HG03039 (cell line): ENCODE measurements at regions not wholly inside any gene's neighbourhood (a gene's known extent, or its start where the extent isn't known, plus 50 kb on each side); places are given as distances from the start of the nearest gene placed in this dataset.

Experiments
- ATAC-seq: cut with Tn5 transposase; IDR thresholded peaks from one replicate; pipeline ENCODE4 v1.9.1; 2021; ENCODE audit warnings: mild to moderate bottlenecking, moderate library complexity; ENCODE audit not compliant: unreplicated experiment

DNA sequence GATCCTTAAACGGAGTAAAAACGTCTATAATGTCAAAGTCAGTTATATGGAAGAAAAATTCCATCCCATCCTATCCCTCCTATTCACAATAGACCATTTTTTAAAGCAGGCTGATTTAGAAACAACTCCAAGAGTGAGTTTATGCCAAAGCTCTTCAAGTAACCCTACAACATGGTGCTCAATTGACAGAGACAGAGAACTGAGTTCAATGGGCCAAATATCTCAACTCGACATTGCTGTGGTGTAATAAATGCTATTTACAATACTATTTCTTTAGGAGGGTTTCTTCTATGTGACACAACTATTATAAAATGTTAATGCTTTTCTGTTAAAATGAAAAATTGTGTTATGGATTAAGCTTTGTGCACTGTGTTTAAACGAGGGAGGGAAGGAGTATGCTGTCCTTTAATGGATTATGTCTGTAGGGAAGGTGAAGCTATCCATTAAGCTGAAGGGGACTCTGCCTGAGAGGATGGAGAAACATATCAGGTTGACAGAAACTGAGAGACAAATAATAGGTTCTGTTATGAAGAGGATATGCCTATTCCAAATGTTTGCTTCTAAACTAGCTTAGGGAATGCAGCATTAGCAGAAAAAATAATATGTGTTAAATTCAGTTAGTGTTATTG is 362.5 kb upstream of the CHRM3 start:
- ATAC-seq = no peak

DNA sequence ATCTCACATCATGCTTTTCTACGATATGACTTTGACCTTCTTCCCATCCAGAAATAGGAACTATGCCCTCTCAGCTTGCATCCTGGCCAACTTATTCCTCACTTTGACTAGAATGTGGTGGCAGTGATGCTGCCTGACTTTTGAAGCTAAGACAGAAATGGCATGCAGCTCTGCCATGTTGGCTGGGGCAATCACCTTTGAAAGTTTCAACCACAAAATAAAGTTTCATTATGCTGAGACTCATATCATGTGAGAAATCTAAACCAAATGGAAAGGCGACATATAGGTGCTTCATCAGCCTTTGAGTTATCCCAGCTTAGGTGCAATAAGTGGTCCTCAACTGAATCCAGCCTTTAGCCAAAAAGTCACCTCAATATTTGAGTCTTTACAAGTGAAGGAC is 370.0 kb upstream of the CHRM3 start:
- no peak for ATAC-seq

DNA sequence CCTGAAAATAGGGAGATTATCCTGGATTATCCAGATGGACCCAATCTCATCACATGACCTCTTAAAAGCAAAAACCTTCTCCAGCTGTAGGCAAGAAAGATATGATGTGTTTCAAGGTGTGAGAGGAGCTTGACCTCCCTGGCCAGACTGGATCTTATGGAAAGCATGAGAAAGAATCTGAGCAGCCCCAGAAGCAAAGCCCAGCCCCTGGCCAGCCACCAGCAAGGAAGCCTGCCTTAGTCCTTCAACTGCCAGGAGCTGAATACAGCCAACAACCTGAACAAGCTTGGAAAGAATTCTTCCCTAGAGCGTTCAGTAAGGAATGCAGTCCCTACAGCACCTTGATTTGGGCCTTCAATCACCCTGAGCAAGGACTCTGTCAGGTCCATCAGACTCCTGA is 375.0 kb upstream of the CHRM3 start:
- ATAC-seq = no peak

DNA sequence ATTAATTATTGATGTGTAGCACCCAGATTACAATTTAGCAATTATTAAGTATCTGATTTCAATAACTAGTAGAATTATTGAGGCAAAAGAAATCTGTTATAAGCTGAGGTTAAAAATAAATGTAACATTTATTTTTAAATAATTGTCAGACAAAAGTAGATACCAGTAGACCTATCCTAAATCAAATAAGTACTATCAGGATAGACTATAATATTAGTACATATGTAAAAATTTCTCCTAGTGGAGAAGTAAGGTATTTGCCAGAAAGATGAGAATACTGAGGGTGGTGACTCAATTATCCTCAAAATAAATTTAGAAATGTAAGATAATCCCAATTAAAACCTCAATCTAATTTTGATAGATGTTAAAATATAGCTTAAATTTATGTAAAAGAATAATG is 377.8 kb upstream of the CHRM3 start:
- ATAC-seq = no peak

DNA sequence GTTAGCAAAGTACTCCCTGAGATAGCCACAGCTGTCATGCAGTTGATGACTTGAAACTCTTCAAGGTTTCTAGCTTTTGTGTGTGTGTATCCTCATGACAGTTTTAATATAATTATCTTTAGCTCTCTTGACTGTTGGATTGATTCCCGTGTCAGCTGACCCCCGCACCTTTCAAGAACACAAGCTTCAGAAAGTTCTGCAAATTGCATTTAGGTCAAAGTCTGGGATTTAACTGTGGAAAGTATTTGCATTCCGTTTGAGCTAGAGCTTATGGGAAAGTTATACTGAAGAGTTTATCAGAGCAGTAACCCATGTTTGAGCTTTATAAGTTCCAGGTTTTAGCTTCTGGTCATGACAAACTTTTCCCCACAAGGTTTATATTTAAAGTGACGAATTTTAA is 380.1 kb upstream of the CHRM3 start:
- no peak for ATAC-seq

DNA sequence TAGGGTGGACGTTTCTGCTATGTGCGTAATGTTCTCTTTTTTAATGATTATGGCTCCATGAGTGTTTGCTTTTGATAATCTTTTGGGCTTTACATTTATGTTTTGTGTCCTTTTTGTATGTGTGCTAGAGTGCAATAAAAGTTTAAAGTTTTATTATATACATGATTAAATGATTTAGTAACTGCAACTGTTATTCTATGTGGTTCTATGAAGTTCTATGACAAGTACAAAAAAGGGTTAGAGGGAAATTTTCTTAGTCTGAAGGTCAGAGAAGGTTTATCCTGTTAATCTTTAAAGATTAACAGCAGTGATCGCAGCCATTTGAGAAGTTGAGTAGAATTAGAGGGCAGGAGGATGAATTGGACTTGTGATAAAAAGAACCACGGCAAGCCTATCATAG is 386.4 kb upstream of the CHRM3 start:
- ATAC-seq = no peak

DNA sequence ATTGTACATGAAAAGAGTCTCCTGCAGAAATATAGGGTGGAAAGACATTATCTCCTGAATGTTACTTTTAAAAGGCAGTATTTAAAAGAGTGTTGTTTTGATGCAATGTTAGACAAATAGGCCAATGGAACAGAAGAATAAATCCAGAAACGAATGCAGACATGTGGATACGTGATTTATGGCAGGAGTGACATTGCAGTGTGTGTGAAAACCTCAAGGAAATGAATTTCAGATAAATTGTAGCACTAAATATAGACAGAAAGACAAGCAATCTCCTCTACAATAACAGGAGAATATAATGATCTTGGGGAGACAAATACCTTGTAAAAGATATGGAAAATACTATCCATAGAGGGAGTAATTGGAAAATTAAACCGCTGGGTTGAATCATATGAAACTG is 387.8 kb upstream of the CHRM3 start:
- no peak for ATAC-seq

DNA sequence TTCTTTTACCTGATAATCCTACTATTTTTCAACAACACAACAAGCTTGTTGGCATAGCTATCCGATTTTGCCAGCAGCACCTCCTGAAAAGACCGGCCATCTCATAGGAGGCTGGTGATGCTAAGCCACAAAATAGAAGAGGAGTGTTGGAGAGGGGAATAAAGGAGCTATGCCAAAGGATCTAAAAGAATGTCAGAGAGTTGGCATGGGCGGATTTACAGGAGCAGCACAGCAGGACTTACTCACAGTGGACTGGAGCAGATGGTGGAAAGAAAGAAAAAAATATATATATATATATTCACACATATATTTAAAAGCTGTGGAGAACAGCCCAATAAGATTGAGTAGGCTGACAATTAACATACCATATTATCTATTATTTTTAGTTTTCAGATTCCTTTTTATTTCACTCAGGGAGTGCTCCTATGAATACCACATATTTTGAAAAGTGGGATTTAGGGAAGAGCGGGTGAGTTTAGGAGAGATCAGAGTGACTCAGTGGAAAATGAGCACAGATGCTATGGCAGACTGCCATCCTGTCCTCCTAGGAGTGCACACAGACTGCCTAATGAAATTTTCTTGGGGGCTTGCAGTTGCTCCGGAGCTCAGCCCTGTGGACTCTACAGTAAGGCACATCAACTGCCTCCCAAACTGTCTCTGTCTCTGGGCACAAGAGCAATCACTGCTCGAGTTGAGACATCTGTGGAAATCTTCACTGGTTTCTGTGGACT is 394.4 kb upstream of the CHRM3 start:
- ATAC-seq = no peak

DNA sequence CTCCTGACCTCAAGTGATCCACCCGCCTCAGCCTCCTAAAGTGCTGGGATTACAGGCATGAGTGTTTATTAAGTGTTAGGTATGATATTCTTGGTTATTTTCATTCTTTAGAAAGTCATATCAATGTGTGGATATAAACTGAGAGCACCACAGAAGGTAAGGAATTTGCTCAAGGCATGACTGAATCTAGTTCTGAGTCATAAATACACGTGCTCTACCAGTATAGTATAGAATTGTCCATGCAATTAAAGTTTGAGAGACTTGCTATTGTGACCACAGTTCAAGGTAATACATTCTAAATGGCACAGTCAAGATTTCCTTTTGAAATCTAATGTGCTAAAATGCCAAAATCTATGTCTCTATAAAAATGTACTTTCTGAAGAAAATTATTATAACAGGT is 401.1 kb upstream of the CHRM3 start:
- ATAC-seq = no peak

DNA sequence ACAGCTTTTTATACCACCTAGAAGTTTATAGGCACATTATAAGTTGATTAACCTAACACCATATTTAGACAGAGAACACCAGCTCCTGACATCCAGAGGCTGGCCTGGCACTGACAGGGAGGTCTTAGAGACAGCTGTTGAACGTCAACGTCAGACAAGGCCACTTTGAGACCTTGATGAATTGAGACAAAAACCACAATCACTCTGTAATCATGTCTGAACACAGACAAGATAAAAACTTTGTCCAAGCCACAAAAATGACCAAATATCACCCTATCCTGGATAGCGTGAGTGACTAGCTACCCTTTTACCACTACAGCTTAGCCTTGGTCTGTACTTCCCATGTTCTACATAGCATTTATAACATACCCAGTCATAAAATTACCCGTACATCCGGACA is 403.6 kb upstream of the CHRM3 start:
- ATAC-seq = no peak

DNA sequence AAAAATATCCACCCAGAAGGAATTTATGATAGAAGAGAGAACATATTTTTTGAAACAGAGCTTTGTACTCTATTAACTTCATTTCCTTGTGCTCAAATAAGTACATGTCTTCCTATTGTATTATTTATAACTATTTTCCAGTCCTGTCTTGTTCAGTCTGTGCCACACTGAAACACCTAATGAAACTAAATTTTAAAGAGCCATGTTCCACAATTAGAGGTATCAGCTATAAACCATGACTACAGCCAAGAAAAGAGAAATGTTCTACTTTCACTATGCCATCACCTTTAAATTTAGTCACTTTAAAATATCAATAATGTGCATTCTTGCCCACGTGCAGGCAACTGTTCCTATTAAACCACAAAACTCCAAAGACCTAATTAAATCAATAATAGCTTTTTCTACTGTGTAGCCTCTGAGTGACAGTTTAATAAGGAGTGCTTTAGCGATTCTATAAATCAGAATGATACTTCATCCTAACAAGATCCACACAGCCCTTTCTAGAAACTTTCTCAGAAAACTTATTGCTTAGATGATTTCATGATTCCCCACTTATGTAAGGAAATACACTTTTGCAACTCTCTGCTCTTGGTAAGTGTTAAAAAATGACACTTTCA is 404.9 kb upstream of the CHRM3 start:
- ATAC-seq = no peak

DNA sequence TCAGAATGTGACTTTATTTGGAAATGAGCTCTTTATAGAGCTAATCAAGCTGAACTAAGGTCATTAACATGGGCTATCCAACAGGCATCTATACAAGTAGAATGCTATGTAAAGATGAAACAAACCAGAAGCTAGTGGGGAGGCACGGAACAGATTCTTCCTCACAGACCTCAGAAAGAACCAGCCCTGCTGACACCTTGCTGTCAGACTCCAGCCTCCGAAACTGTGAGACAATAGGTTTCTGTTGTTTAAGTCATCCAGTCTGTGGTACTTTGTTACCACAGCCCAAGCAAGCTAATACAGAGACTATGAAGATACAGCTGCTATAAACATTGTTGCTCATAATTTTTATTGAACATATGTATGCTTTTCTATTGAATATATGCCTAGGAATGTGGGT is 406.3 kb upstream of the CHRM3 start:
- no peak for ATAC-seq

DNA sequence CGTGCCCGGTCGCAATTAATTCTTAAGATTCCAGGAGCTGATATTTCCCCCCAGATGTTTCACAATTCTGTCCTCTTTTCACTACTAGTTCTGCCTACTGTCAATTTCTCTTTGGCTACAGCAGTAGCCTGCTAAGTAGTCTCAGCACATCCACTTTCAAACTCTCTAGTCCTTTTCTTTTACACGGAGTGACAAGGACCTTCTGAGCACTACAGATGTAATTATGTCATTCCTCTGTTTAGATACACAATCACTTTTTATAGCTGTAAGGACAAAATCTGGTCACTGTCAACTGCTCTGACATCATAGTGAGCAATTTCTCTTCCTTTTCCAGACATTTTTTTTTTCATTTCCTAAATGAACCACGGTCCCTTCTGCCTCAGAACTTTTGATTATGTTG is 421.7 kb upstream of the CHRM3 start:
- no peak for ATAC-seq

DNA sequence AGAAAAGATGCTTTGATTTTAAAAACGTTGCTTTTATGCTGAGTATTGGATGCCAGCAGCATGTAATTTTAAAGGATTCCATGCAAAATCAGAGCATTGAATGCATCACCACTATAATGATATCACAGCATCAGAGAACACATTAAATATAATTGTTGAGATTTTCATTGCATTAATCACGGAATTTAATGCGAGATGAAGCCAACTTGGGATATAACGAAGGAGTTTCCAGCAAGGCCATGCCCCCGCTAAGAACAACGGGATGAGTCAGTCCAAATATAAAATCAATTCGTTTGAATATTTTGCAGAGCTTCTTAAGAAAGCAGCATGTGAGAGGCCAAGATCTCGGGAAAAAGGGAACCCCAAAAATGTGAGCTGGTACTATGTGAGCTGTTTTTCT is 423.4 kb upstream of the CHRM3 start:
- no peak for ATAC-seq

DNA sequence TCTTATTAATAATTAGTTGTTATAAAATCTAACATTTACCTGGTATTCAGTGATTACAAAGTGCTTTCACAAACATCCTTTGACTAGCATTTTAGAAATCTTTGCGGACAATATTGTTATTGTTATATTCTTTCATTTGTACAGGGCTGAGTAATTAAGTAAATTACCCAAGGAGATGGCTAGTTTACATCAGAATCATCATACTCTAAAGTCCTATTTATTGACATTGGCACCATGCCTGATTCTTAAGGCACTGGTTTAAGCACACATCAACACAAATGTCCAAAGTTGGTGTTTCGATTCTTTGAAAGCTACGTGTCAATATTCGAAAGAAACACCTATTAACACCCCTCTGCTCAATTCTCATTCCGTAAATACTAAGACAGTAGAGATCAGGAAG is 424.6 kb upstream of the CHRM3 start:
- ATAC-seq = no peak

DNA sequence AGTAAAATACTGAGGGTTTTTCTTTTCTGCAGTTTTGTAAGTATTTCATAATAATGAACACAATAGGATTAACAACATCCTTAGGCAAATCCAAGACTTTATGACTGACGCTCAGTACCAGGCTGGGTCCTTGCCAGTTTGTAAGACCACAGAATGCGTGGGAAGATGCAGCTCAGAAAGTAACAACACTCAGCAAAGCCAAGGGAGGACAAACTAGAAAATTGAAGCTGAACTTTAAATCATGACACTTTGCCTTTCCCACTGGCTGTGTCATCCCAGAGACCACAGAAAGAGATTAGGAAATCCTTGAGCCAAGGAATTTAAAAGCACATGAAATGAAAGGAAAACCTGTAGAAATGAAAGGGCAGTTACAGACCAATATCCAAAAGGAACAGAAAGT is 426.3 kb upstream of the CHRM3 start:
- ATAC-seq = no peak

DNA sequence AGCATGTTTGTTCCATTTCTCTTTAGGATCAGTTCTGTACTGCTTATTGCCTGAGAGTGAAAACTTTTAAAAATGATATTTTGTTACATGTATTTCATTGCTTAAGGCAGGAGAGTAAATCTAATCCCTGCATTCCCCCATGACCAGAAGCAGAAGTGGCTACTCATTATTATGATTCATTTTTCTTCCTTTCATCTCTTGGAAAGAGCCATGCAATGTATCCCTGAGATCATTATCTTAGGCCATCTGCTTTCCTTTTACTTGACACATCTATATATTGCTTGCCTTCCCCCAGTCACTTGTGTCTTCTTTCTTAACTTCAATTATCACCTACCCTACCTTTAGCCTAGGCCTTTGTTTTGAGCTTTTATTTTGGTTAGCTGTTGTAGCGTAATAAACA is 430.4 kb upstream of the CHRM3 start:
- no peak for ATAC-seq

DNA sequence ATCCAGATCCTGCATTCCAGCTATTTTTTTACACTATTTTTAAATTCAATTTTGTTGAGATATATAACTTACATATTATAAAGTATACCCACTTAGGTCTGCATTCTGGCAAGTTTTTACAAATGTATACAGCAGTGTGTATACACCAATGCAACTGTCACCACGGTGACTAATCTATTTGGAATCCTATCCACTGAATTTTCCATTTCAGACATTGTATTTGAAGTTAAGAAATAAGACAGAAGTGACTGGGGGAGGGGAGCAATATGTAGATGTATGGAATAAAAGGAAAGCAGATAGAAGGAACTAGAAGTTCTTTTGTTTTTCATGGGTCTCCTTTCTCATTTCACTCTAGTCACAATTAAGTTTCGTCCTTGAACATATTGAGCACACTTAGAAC is 431.5 kb upstream of the CHRM3 start:
- no peak for ATAC-seq

DNA sequence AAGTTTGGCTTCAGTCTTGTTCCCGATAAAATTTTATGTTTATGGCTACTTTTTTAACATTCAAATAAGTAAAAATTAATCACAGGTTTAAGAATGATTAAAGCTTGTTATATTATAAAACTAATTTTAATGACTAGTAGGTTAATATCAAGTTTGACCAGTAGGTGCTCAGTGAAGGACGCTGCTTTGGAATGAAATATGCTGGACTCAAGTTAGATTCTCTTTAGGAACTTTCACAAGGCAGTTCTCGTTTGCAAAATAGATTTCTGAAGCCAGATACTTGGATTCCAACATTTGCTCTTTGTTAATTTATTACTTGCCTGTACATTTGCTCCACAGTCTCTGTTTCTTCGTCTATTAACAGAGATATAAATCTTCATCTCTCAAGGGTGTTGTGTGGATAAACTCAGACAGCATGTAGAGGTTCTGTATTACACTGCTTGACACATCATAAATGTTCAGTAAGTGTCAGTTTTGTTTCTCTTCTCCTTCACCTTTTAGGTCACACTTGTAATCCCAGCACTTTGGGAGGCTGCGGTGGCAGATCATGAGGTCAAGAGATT is 432.8 kb upstream of the CHRM3 start:
- ATAC-seq = no peak

DNA sequence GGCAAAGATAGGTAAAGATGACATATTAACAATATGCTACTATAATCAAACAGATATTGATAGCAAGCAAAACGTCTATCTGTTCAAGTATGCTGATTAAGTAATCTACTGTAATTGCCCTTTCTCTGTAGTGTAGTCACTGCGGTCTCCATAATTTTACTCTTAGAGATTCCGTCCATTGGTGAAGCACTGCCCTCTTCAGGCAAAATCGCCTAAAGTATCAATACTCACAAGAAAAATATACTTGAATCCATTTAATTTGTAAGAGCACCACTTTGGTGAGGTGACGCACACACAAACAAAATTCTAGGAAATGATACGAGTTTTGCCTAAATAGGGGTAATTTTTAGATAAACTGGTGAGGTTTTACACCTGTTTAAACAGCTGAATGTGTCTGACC is 434.6 kb upstream of the CHRM3 start:
- no peak for ATAC-seq

DNA sequence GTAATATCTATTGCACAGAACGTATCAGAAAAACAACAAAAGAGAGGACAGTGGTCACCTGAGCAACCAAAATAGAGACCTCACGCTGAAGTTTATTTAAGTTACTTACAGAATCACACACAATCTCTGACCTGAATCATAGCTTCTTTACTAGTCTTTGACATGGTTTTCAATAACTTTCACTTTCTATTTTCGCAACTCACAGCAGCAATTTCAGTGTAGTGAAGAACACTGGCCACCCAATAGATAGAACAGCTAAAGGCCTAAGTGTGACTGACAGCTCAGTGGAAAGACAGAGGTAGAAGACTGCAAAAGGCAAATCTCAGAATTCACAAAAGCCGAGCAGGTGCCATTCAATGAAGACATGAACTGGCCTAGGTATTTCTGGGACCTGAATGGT is 435.6 kb upstream of the CHRM3 start:
- no peak for ATAC-seq

DNA sequence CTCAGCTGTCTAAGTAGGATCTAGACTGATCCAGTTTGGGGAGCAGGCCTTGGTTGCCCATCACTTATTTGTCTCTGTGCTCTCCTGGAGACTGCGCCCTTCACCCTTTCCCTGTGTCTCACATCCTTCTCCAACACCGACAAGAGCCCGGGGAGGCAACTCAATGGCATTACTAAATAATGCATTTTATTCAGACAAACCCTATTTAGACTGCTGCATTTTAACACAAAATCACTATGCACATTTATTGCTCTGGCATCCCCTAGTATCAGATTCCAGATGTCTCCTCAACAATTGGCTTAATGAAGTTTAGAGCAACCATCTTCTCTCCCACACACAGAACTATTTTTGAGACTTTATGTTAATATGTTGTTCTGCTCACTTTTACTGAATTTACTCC is 436.4 kb upstream of the CHRM3 start:
- no peak for ATAC-seq
